ENCODE measurements at regions not wholly inside any gene's neighbourhood (a gene's known extent, or its start where the extent isn't known, plus 50 kb on each side); places are given as distances from the start of the nearest gene placed in this dataset.

DNA sequence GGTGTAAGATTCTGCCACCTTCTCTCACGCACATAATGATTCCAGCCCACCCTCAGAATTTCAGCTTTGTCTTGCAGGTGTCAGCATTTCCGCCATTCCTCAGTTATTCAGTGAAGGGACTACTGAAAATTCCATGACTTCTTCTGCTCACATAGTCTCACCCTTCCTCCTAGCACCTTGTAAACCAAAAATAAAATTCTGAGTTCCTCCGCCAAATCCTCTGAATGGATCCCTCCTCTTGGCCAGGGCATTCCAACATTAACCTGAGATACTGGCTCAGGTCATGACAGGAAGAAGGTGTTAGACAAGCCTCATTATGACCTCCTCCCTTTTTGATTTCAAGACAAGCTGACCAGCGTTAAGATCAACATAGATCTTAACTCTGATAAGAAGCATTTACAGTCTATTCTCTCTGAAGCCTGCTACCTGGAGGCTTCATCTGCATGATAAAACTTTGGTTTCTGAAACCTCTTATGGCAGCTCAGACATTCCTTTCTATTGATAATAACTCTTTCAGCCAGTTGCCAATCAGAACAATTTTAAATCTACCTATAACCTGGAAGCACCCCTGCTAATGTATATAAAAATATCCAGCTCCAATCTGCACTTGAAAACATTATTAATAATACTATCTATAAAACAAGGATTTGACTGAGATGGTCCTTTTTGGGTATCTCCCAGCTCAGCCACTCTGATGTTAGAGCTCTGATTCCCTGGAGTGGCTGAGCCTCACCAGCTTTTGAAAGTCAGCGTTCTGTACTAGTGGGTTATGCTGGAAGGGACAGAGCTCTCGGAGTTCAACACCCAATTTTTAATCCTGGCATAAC lies 136.4 kb upstream of the APCDD1 start:
- H3K4me3 ChIP-seq = no peak overlapping the region
- 60 to 70% methylated on average over 6 of the region's 6 CpGs for WGBS, 2 experiments (ENCODE audit: low coverage in 1 of 2, low lambda C conversion rate in 2 of 2, missing lambda C conversion rate in 2 of 2)
- H2AFZ ChIP-seq = no peak overlapping the region
- H3K27me3 ChIP-seq (replicated peaks; ENCODE audit: insufficient read depth) = no peaks in the 10 kb centered on the region
- H3K79me2 ChIP-seq (ENCODE audit: insufficient read depth) = no peaks in the 10 kb centered on the region
- no peak overlapping the region for H3K9ac ChIP-seq
- no peak for TF ChIP-seq EZH2 (IDR thresholded peaks at IDR 0.05; ENCODE audit: insufficient read depth, poor library complexity, severe bottlenecking)
- no peak for TF ChIP-seq EZH2phosphoT487 (IDR thresholded peaks at IDR 0.05; ENCODE audit: insufficient read depth, low read depth)
- H3K9me2 ChIP-seq (ENCODE audit: insufficient read depth) = no peaks in the 10 kb centered on the region
- in situ Hi-C loops (cut with MboI) = no loop called here
- H3K36me3 ChIP-seq (ENCODE audit: low read depth) = no peaks in the 10 kb centered on the region
- peak overlapping the region; percentile 25 for H3K4me2 ChIP-seq (ENCODE audit: unreplicated experiment)
- peaks cover 16% of the 10 kb centered on the region for H3K4me1 ChIP-seq (ENCODE audit: insufficient read depth)
- no peaks in the 10 kb centered on the region for H3K9me3 ChIP-seq (ENCODE audit: low read depth)
- H3F3A ChIP-seq (ENCODE audit: insufficient read depth) = peaks cover 6% of the 10 kb centered on the region; the same call in 1 of the 2 replicates
- no peak for DNase-seq
- no peak overlapping the region for H3K27ac ChIP-seq
- H4K20me1 ChIP-seq (ENCODE audit: insufficient read depth) = no peaks in the 10 kb centered on the region

DNA sequence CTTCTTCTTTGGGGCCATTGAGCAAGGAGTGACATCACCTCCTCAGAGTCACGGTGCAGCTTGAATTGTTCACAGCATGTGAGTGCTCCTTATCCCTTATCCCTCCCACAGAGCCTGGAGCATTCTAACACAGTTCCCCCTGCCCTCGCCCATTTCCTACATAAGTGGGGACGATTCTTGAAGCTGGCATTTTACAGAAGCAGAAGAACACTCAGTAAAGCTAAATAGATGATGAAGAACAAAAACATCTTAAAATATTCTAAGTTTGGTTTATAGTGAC lies 135.8 kb upstream of the APCDD1 start:
- H3K27me3 ChIP-seq (replicated peaks; ENCODE audit: insufficient read depth) = no peaks in the 10 kb centered on the region
- H3K9ac ChIP-seq = no peak overlapping the region
- H3K4me3 ChIP-seq = no peak overlapping the region
- TF ChIP-seq EZH2 (IDR thresholded peaks at IDR 0.05; ENCODE audit: insufficient read depth, poor library complexity, severe bottlenecking) = no peak
- no peak for TF ChIP-seq EZH2phosphoT487 (IDR thresholded peaks at IDR 0.05; ENCODE audit: insufficient read depth, low read depth)
- H4K20me1 ChIP-seq (ENCODE audit: insufficient read depth) = no peaks in the 10 kb centered on the region
- H3K79me2 ChIP-seq (ENCODE audit: insufficient read depth) = no peaks in the 10 kb centered on the region
- DNase-seq = peak; percentile 75
- 2 to 7% methylated on average over 3 of the region's 3 CpGs for WGBS, 2 experiments (ENCODE audit: low coverage in 1 of 2, low lambda C conversion rate in 2 of 2, missing lambda C conversion rate in 2 of 2)
- no peaks in the 10 kb centered on the region for H3K9me2 ChIP-seq (ENCODE audit: insufficient read depth)
- no peak overlapping the region for H3K27ac ChIP-seq
- peaks cover 16% of the 10 kb centered on the region for H3K4me1 ChIP-seq (ENCODE audit: insufficient read depth)
- no peaks in the 10 kb centered on the region for H3K36me3 ChIP-seq (ENCODE audit: low read depth)
- peaks cover 6% of the 10 kb centered on the region; the same call in 1 of the 2 replicates for H3F3A ChIP-seq (ENCODE audit: insufficient read depth)
- no peak overlapping the region for H2AFZ ChIP-seq
- in situ Hi-C loops (cut with MboI) = no loop called here
- H3K4me2 ChIP-seq (ENCODE audit: unreplicated experiment) = peak overlapping the region; percentile 25
- H3K9me3 ChIP-seq (ENCODE audit: low read depth) = no peaks in the 10 kb centered on the region

DNA sequence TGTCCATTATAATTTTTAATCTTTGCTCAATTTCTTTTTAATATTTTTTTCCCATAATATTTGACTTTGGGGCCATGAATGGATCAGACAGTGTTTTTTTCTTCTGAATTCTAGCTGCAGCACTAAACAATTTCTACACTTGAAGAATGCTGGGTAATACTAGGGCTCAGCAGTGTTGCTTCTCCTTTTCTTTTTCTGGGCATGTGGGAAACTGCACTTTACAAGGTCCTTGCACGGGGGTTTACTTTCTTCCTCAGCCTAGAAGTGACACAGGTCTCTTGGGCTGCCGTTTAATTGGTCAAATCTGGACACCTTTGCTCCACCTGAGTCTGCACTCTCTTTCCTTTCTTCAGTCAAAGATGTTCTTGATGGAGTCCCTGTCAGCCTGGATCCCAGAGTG lies 135.4 kb upstream of the APCDD1 start:
- in situ Hi-C loops (cut with MboI) = no loop called here
- 55 to 56% methylated on average over 2 of the region's 2 CpGs for WGBS, 2 experiments (ENCODE audit: low coverage in 1 of 2, low lambda C conversion rate in 2 of 2, missing lambda C conversion rate in 2 of 2)
- no peak overlapping the region for H3K4me3 ChIP-seq
- H3K79me2 ChIP-seq (ENCODE audit: insufficient read depth) = no peaks in the 10 kb centered on the region
- TF ChIP-seq EZH2 (IDR thresholded peaks at IDR 0.05; ENCODE audit: insufficient read depth, poor library complexity, severe bottlenecking) (no peak), EZH2phosphoT487 (IDR thresholded peaks at IDR 0.05; ENCODE audit: insufficient read depth, low read depth) (no peak)
- no peak overlapping the region for H3K27ac ChIP-seq
- peaks cover 16% of the 10 kb centered on the region for H3K4me1 ChIP-seq (ENCODE audit: insufficient read depth)
- no peaks in the 10 kb centered on the region for H3K9me2 ChIP-seq (ENCODE audit: insufficient read depth)
- peak overlapping the region; percentile 25 for H3K4me2 ChIP-seq (ENCODE audit: unreplicated experiment)
- H3F3A ChIP-seq (ENCODE audit: insufficient read depth) = peaks cover 6% of the 10 kb centered on the region; the same call in 1 of the 2 replicates
- DNase-seq = no peak
- H3K9ac ChIP-seq = no peak overlapping the region
- no peaks in the 10 kb centered on the region for H4K20me1 ChIP-seq (ENCODE audit: insufficient read depth)
- H2AFZ ChIP-seq = no peak overlapping the region
- no peaks in the 10 kb centered on the region for H3K36me3 ChIP-seq (ENCODE audit: low read depth)
- no peaks in the 10 kb centered on the region for H3K27me3 ChIP-seq (replicated peaks; ENCODE audit: insufficient read depth)
- no peaks in the 10 kb centered on the region for H3K9me3 ChIP-seq (ENCODE audit: low read depth)

DNA sequence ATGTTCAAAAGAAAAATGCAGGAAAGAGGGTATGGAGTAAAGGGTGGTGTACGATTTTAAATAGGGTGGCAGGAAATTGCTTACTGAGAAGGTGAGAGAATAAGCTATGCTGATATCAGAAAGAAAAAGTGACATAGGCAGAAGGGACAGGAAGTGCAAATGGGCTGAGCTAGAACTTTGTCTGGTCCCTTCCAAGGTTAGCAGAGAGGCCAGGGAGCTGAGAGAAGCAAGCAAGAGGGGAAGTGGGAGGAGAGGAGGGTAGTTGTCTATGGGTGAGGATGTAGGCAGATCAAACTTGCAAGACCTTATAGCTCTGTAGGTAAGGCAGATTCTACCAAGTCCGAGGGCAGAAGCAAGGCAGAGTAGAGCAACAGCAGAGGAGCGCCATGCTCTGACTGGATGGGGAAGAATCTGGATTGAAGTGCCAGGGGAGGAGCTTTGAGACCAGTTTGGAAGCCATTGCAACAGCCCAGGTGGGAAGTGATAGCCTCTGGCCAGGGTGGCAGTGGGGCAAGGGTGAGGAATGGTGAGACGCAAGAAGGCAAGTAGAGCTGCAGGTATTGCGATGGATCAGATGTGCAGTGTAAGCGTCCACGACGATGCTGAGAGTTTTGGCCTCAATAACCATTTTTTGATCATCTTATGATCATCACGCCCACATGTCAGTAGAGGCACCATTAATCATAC lies 134.4 kb upstream of the APCDD1 start:
- H3K27me3 ChIP-seq (replicated peaks; ENCODE audit: insufficient read depth) = no peaks in the 10 kb centered on the region
- H3K4me2 ChIP-seq (ENCODE audit: unreplicated experiment) = no peak overlapping the region

More for the DNA sequence above, 134.4 kb upstream of the APCDD1 start:
- no peak for TF ChIP-seq EZH2phosphoT487 (IDR thresholded peaks at IDR 0.05; ENCODE audit: insufficient read depth, low read depth)
- no peak for TF ChIP-seq EZH2 (IDR thresholded peaks at IDR 0.05; ENCODE audit: insufficient read depth, poor library complexity, severe bottlenecking)
- no peaks in the 10 kb centered on the region for H3K36me3 ChIP-seq (ENCODE audit: low read depth)
- no peak overlapping the region for H2AFZ ChIP-seq
- H3K9me2 ChIP-seq (ENCODE audit: insufficient read depth) = no peaks in the 10 kb centered on the region
- no peaks in the 10 kb centered on the region for H3K9me3 ChIP-seq (ENCODE audit: low read depth)
- no peak overlapping the region for H3K27ac ChIP-seq
- peaks cover 16% of the 10 kb centered on the region for H3K4me1 ChIP-seq (ENCODE audit: insufficient read depth)
- peaks cover 6% of the 10 kb centered on the region; the same call in 1 of the 2 replicates for H3F3A ChIP-seq (ENCODE audit: insufficient read depth)
- in situ Hi-C loops (cut with MboI) = no loop called here
- no peak overlapping the region for H3K4me3 ChIP-seq
- H3K9ac ChIP-seq = no peak overlapping the region
- WGBS, 2 experiments (ENCODE audit: low coverage in 1 of 2, low lambda C conversion rate in 2 of 2, missing lambda C conversion rate in 2 of 2) = 83 to 85% methylated on average over 9 of the region's 9 CpGs
- H4K20me1 ChIP-seq (ENCODE audit: insufficient read depth) = no peaks in the 10 kb centered on the region
- H3K79me2 ChIP-seq (ENCODE audit: insufficient read depth) = no peaks in the 10 kb centered on the region
- no peak for DNase-seq

Measured in GM23248 (cell line).